B cell (primary cell): ENCODE measurements at regions not wholly inside any gene's neighbourhood (a gene's known extent, or its start where the extent isn't known, plus 50 kb on each side); places are given as distances from the start of the nearest gene placed in this dataset.

Experiments
- ATAC-seq: fragments of 200-7000 bp; cut with Tn5 transposase; one replicate; pipeline ENCODE4 v1.10.0; 2021; ENCODE audit warnings: low read depth, mild to moderate bottlenecking, moderate number of reproducible peaks, moderate library complexity
- CTCF ChIA-PET: fragments of 350-600 bp; sonication (Branson Sonifier 250); formaldehyde crosslinking; loops from one replicate; lab custom pipeline; 2021; ENCODE audit warnings: antibody characterized with exemption, inconsistent platforms; lab: Charles Lee
- POLR2A ChIA-PET: fragments of 350-600 bp; sonication (Branson Sonifier 250); formaldehyde crosslinking; loops from one replicate; lab custom pipeline; 2021; ENCODE audit warnings: antibody characterized with exemption; lab: Charles Lee
- DNase-seq: peaks from one replicate; pipeline ENCODE4 v3.0.0; 2013
- H2AFZ ChIP-seq: 2 replicates; pipeline ENCODE4 v1.6.1; 2012; ENCODE audit warnings: mild to moderate bottlenecking, low read depth, low read length; ENCODE audit not compliant: insufficient read depth, poor library complexity, severe bottlenecking
- H3K27ac ChIP-seq, 2 donors: 1 replicate in 1 of 2; 2 replicates in 1 of 2; pipeline ENCODE4 v1.5.1; 2012 to 2013; ENCODE audit warnings: low read length in 2 of 2, mild to moderate bottlenecking in 2 of 2, moderate library complexity in 1 of 2
- H3K27me3 ChIP-seq, 4 experiments: fragments of 200-600 bp in 1 of 4; sonication (generic) in 1 of 4; replicated peaks in 1 of 4; 1 replicate in 2 of 4; 2 replicates in 2 of 4; pipeline versions ENCODE4 v1.6.1 to v1.7.0; 2013 to 2016; ENCODE audit warnings: low read length in 3 of 4, mild to moderate bottlenecking in 2 of 4, mixed read lengths in 1 of 4, moderate library complexity in 1 of 4; ENCODE audit not compliant: insufficient read depth in 4 of 4, control insufficient read depth in 3 of 4; ENCODE audit errors: control extremely low read depth in 1 of 4
- H3K36me3 ChIP-seq, 2 experiments: replicated peaks in 1 of 2; 1 replicate in 1 of 2; 2 replicates in 1 of 2; pipeline versions ENCODE4 v1.6.1 to v1.7.1; 2013; ENCODE audit warnings: low read length in 1 of 2; ENCODE audit not compliant: insufficient read depth in 2 of 2, control insufficient read depth in 1 of 2; ENCODE audit errors: control extremely low read depth in 1 of 2, extremely low read depth in 1 of 2
- H3K4me1 ChIP-seq, 2 donors: fragments of 200-600 bp in 1 of 2; sonication (generic) in 1 of 2; 1 replicate in 1 of 2; 2 replicates in 1 of 2; pipeline versions ENCODE4 v1.5.1 to v1.6.1; 2013 to 2017; ENCODE audit warnings: low read length in 2 of 2; ENCODE audit not compliant: control insufficient read depth in 2 of 2, insufficient read depth in 2 of 2
- H3K4me2 ChIP-seq: replicated peaks from 2 replicates; pipeline ENCODE3; 2012; ENCODE audit warnings: mild to moderate bottlenecking, low read depth, low read length; ENCODE audit not compliant: poor library complexity, severe bottlenecking
- H3K4me3 ChIP-seq, 5 experiments: fragments of 200-600 bp in 1 of 5; sonication (generic) in 1 of 5; 1 replicate in 3 of 5; 2 replicates in 2 of 5; pipeline versions ENCODE4 v1.5.1 to v1.7.0; 2011 to 2016; ENCODE audit warnings: low read length in 4 of 5, mild to moderate bottlenecking in 4 of 5, low read depth in 2 of 5, control low read depth in 1 of 5, moderate library complexity in 1 of 5; ENCODE audit not compliant: insufficient read depth in 1 of 5; ENCODE audit errors: control extremely low read depth in 1 of 5, extremely low read depth in 1 of 5
- H3K79me2 ChIP-seq: fragments of 200-600 bp; sonication (generic); one replicate; pipeline ENCODE4 v1.6.0; 2016; ENCODE audit warnings: low read length; ENCODE audit not compliant: control insufficient read depth, insufficient read depth
- H3K9ac ChIP-seq: fragments of 200-600 bp; sonication (generic); 2 replicates; pipeline ENCODE4 v1.6.1; 2017; ENCODE audit warnings: mild to moderate bottlenecking, low read length, moderate library complexity
- H3K9me3 ChIP-seq, 3 donors: one replicate each; pipeline versions ENCODE4 v1.6.1 to v1.7.1; 2013; ENCODE audit warnings: low read length in 2 of 3; ENCODE audit not compliant: control insufficient read depth in 2 of 3, insufficient read depth in 1 of 3; ENCODE audit errors: control extremely low read depth in 1 of 3
- H4K20me1 ChIP-seq: 2 replicates; pipeline ENCODE4 v1.6.0; 2012; ENCODE audit warnings: mild to moderate bottlenecking, low read length; ENCODE audit not compliant: insufficient read depth, control insufficient read depth, poor library complexity, severe bottlenecking
- H3K27ac Mint-ChIP-seq: one replicate; pipeline ENCODE4 v1.8.0; 2021; ENCODE audit warnings: mixed read lengths
- H3K27me3 Mint-ChIP-seq: one replicate; pipeline ENCODE4 v1.8.0; 2021; ENCODE audit warnings: mixed read lengths
- H3K4me1 Mint-ChIP-seq: one replicate; pipeline ENCODE4 v1.8.0; 2021; ENCODE audit warnings: mixed read lengths
- H3K4me3 Mint-ChIP-seq: one replicate; pipeline ENCODE4 v1.8.0; 2021; ENCODE audit warnings: mixed read lengths
- H3K9me3 Mint-ChIP-seq: one replicate; pipeline ENCODE4 v1.8.0; 2022; ENCODE audit warnings: mixed read lengths; ENCODE audit not compliant: insufficient read depth
- EZH2 ChIP-seq: IDR thresholded peaks from 2 replicates; pipeline ENCODE4 v1.6.1; 2012; ENCODE audit warnings: borderline replicate concordance, low read depth, mild to moderate bottlenecking, moderate library complexity, low read length; ENCODE audit not compliant: insufficient read depth, poor library complexity, severe bottlenecking
- WGBS: methylation state at CpG from one replicate; pipeline ENCODE4 v1.1.5; 2013; ENCODE audit warnings: missing lambda C conversion rate; ENCODE audit not compliant: insufficient coverage; 5-methylcytosine and 5-hydroxymethylcytosine counted together
- intact Hi-C: fragments of 100-400 bp; cut with micrococcal nuclease; formaldehyde crosslinking; loops from one replicate; pipeline ENCODE4 v1.10.0; 2022
- TF ChIP-seq, protein P1 (sequence below): fragments of 200-600 bp; IDR thresholded peaks from one replicate; pipeline ENCODE4 v1.8.0; 2022; ENCODE audit warnings: antibody characterized with exemption, mild to moderate bottlenecking

GRCh38 chr4:151459375-151459774, 50.4 kb downstream of the FHIP1A start:
- H3K4me3 ChIP-seq, result no peak overlapping the region
- H3K4me2 ChIP-seq, result no peak overlapping the region
- no peaks in the 10 kb centered on the region for H3K9me3 ChIP-seq
- no peak overlapping the region for H3K9ac ChIP-seq
- H2AFZ ChIP-seq, result no peak overlapping the region
- Mint-ChIP-seq H3K4me1 (no peaks in the 10 kb centered on the region), H3K4me3 (no peak overlapping the region), H3K27me3 (peaks cover 10% of the 10 kb centered on the region), H3K9me3 (no peaks in the 10 kb centered on the region), H3K27ac (no peak overlapping the region)
- no peak for TF ChIP-seq EZH2
- TF ChIP-seq, protein P1, sequence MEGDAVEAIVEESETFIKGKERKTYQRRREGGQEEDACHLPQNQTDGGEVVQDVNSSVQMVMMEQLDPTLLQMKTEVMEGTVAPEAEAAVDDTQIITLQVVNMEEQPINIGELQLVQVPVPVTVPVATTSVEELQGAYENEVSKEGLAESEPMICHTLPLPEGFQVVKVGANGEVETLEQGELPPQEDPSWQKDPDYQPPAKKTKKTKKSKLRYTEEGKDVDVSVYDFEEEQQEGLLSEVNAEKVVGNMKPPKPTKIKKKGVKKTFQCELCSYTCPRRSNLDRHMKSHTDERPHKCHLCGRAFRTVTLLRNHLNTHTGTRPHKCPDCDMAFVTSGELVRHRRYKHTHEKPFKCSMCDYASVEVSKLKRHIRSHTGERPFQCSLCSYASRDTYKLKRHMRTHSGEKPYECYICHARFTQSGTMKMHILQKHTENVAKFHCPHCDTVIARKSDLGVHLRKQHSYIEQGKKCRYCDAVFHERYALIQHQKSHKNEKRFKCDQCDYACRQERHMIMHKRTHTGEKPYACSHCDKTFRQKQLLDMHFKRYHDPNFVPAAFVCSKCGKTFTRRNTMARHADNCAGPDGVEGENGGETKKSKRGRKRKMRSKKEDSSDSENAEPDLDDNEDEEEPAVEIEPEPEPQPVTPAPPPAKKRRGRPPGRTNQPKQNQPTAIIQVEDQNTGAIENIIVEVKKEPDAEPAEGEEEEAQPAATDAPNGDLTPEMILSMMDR, result no peak
- no peak for ATAC-seq
- no peaks in the 10 kb centered on the region for H3K36me3 ChIP-seq
- H3K4me1 ChIP-seq, result no peaks in the 10 kb centered on the region
- no peaks in the 10 kb centered on the region for H3K27me3 ChIP-seq
- DNase-seq, result no peak
- CTCF ChIA-PET, result no interaction called here
- POLR2A ChIA-PET, result no interaction called here
- H4K20me1 ChIP-seq, result no peaks in the 10 kb centered on the region
- H3K79me2 ChIP-seq, result no peaks in the 10 kb centered on the region
- H3K27ac ChIP-seq, result no peak overlapping the region
- intact Hi-C loops, result no loop called here
- 100% methylated on average over 2 of the region's 5 CpGs for WGBS

DNA sequence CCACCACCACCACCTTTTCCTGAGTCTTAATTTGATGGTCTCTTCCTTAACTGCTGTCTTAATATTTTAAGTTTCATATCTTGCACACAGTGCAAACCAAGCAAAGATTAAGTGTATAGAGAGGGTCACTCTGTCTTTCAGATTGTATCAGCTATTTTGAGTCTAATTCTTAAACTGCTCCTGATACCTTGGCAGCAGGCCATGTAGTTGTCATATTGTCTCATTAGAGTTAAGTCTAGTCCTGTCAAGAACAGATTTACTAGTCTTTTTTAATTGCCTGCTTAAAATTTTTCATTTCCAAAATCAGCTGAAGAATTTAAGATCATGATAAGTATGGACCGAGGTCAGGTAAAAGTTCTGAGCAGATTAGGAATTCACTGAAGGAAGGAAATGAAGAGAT, 51.5 kb downstream of the FHIP1A start:
- ATAC-seq (no peak), DNase-seq (no peak)
- peaks cover 10% of the 10 kb centered on the region for H3K27me3 Mint-ChIP-seq
- intact Hi-C loops, result no loop called here
- H3K36me3 ChIP-seq, result no peaks in the 10 kb centered on the region
- peaks cover 0 to 3% (median 0%) of the 10 kb centered on the region in 3 donors for H3K9me3 ChIP-seq
- CTCF ChIA-PET, result no interaction called here
- TF ChIP-seq, protein P1, result no peak
- no peak for TF ChIP-seq EZH2
- no peaks in the 10 kb centered on the region for H3K9me3 Mint-ChIP-seq
- no peak overlapping the region for H3K4me2 ChIP-seq
- H3K27ac ChIP-seq, result no peak overlapping the region
- H3K27ac Mint-ChIP-seq, result no peak overlapping the region
- WGBS, result 100% methylated on average over 1 of the region's 1 CpG
- H3K4me3 Mint-ChIP-seq, result no peak overlapping the region
- no peaks in the 10 kb centered on the region for H3K4me1 ChIP-seq
- H3K4me3 ChIP-seq, result no peak overlapping the region
- H3K79me2 ChIP-seq, result no peaks in the 10 kb centered on the region
- H3K4me1 Mint-ChIP-seq, result no peaks in the 10 kb centered on the region
- H3K9ac ChIP-seq, result no peak overlapping the region
- POLR2A ChIA-PET, result no interaction called here
- no peaks in the 10 kb centered on the region for H3K27me3 ChIP-seq
- H4K20me1 ChIP-seq, result no peaks in the 10 kb centered on the region
- no peak overlapping the region for H2AFZ ChIP-seq
